Parathyroid adenoma (tissue), 2 donors: ENCODE measurements at regions not wholly inside any gene's neighbourhood (a gene's known extent, or its start where the extent isn't known, plus 50 kb on each side); places are given as distances from the start of the nearest gene placed in this dataset.
"Not testable (repeated sequence)": the region's sequence is repeated elsewhere in the genome, so short reads cannot be mapped to it uniquely, and the experiment has no call there.

Source experiments
- H2AFZ ChIP-seq: fragments of 300-600 bp; sonication (generic); one replicate; pipeline ENCODE4 v1.7.0; 2017; ENCODE audit warnings: antibody characterized with exemption, mild to moderate bottlenecking
- H3K27ac ChIP-seq: fragments of 300-600 bp; sonication (generic); one replicate; pipeline ENCODE4 v1.7.0; 2017
- H3K27me3 ChIP-seq: fragments of 300-600 bp; sonication (generic); one replicate; pipeline ENCODE4 v1.7.0; 2017; ENCODE audit warnings: low read length; ENCODE audit not compliant: control insufficient read depth, insufficient read depth
- H3K36me3 ChIP-seq: fragments of 300-600 bp; sonication (generic); one replicate; pipeline ENCODE4 v1.7.0; 2017; ENCODE audit warnings: low read length; ENCODE audit not compliant: control insufficient read depth, insufficient read depth
- H3K4me1 ChIP-seq: fragments of 300-600 bp; sonication (generic); one replicate; pipeline ENCODE4 v1.7.0; 2017; ENCODE audit warnings: control low read depth
- H3K4me2 ChIP-seq: fragments of 300-600 bp; sonication (generic); one replicate; pipeline ENCODE4 v1.7.0; 2017; ENCODE audit warnings: low read length
- H3K4me3 ChIP-seq: fragments of 300-600 bp; sonication (generic); one replicate; pipeline ENCODE4 v1.7.0; 2017; ENCODE audit warnings: low read depth, low read length
- H3K79me2 ChIP-seq: fragments of 300-600 bp; sonication (generic); one replicate; pipeline ENCODE4 v1.7.0; 2017; ENCODE audit warnings: control low read depth
- H3K9ac ChIP-seq: fragments of 300-600 bp; sonication (generic); one replicate; pipeline ENCODE4 v1.7.0; 2017; ENCODE audit warnings: mild to moderate bottlenecking
- H3K9me3 ChIP-seq: fragments of 300-600 bp; sonication (generic); one replicate; pipeline ENCODE4 v1.7.0; 2017; ENCODE audit warnings: low read length; ENCODE audit not compliant: control insufficient read depth
- CTCF ChIP-seq: fragments of 300-600 bp; sonication (generic); IDR thresholded peaks from one replicate; pipeline ENCODE4 v1.7.0; 2017; ENCODE audit warnings: antibody characterized with exemption, mild to moderate bottlenecking
- donor health status: primary hyperparathyroidism.

- no peaks in the 10 kb centered on the region for H3K4me1 ChIP-seq
- no peak overlapping the region for H3K4me3 ChIP-seq
- no peak overlapping the region for H3K4me2 ChIP-seq
- no peak overlapping the region for H3K27ac ChIP-seq
- H3K9ac ChIP-seq, result no peak overlapping the region
- H2AFZ ChIP-seq, result no peak overlapping the region
- no peaks in the 10 kb centered on the region for H3K27me3 ChIP-seq
- no peaks in the 10 kb centered on the region for H3K36me3 ChIP-seq
- H3K79me2 ChIP-seq, result no peaks in the 10 kb centered on the region
- TF ChIP-seq CTCF, result no peak
- H3K9me3 ChIP-seq, result no peaks in the 10 kb centered on the region
Measured at GRCh38 chr1:73842436-73842835, 355.5 kb downstream of the LRRIQ3 start.

- H2AFZ ChIP-seq, result no peak overlapping the region
- H3K79me2 ChIP-seq, result no peaks in the 10 kb centered on the region
- H3K4me1 ChIP-seq, result no peaks in the 10 kb centered on the region
- no peak overlapping the region for H3K4me2 ChIP-seq
- H3K27ac ChIP-seq, result no peak overlapping the region
- no peak for TF ChIP-seq CTCF
- H3K36me3 ChIP-seq, result no peaks in the 10 kb centered on the region
- H3K27me3 ChIP-seq, result no peaks in the 10 kb centered on the region
- H3K9me3 ChIP-seq, result no peaks in the 10 kb centered on the region
- no peak overlapping the region for H3K4me3 ChIP-seq
- no peak overlapping the region for H3K9ac ChIP-seq
Measured at GRCh38 chr1:73839922-73840321, 358.1 kb downstream of the LRRIQ3 start.

GRCh38 chr1:73832276-73833181, 365.4 kb downstream of the LRRIQ3 start:
- H3K27me3 ChIP-seq, result no peaks in the 10 kb centered on the region
- no peak overlapping the region for H3K4me3 ChIP-seq
- H3K4me2 ChIP-seq, result no peak overlapping the region
- no peak overlapping the region for H3K27ac ChIP-seq
- H3K79me2 ChIP-seq, result no peaks in the 10 kb centered on the region
- H3K9ac ChIP-seq, result no peak overlapping the region
- H2AFZ ChIP-seq, result no peak overlapping the region
- H3K9me3 ChIP-seq, result no peaks in the 10 kb centered on the region
- TF ChIP-seq CTCF, result no peak
- no peaks in the 10 kb centered on the region for H3K4me1 ChIP-seq
- H3K36me3 ChIP-seq, result no peaks in the 10 kb centered on the region

- not testable (repeated sequence) for H3K9me3 ChIP-seq, H2AFZ ChIP-seq, H3K9ac ChIP-seq, H3K4me3 ChIP-seq, H3K36me3 ChIP-seq, H3K4me2 ChIP-seq, H3K27me3 ChIP-seq, H3K79me2 ChIP-seq, H3K4me1 ChIP-seq, H3K27ac ChIP-seq
Measured at GRCh38 chr1:73827283-73827682, 370.7 kb downstream of the LRRIQ3 start.

GRCh38 chr1:73824065-73824464, 373.9 kb downstream of the LRRIQ3 start:
- Histone ChIP-seq H2AFZ (no peak overlapping the region), H3K4me2 (no peak overlapping the region), H3K79me2 (no peaks in the 10 kb centered on the region), H3K36me3 (no peaks in the 10 kb centered on the region), H3K4me3 (no peak overlapping the region), H3K27me3 (no peaks in the 10 kb centered on the region), H3K4me1 (no peaks in the 10 kb centered on the region), H3K9ac (no peak overlapping the region), H3K27ac (no peak overlapping the region), H3K9me3 (no peaks in the 10 kb centered on the region)
- no peak for TF ChIP-seq CTCF
